CD4-positive, alpha-beta memory T cell (primary cell): ENCODE measurements at regions not wholly inside any gene's neighbourhood (a gene's known extent, or its start where the extent isn't known, plus 50 kb on each side); places are given as distances from the start of the nearest gene placed in this dataset.

Experiments used
- CTCF ChIA-PET: fragments of 350-600 bp; sonication (Branson Sonifier 250); formaldehyde crosslinking; loops from one replicate; lab custom pipeline; 2021; ENCODE audit warnings: inconsistent platforms; ENCODE audit not compliant: partially characterized antibody; lab: Charles Lee
- POLR2A ChIA-PET: fragments of 350-600 bp; sonication (Branson Sonifier 250); formaldehyde crosslinking; loops from one replicate; lab custom pipeline; 2021; ENCODE audit not compliant: partially characterized antibody; lab: Charles Lee
- DNase-seq, 5 donors: peaks; one replicate each; pipeline versions ENCODE4 v3.0.0 to v3.0.0-alpha.2; 2020 to 2022; ENCODE audit warnings: mixed read lengths in 1 of 5
- H3K27ac ChIP-seq: one replicate; pipeline ENCODE4 v1.7.0; 2013; ENCODE audit warnings: low read depth, low read length
- H3K27me3 ChIP-seq: 2 replicates; pipeline ENCODE4 v1.7.0; 2013; ENCODE audit warnings: mild to moderate bottlenecking, low read length, moderate library complexity; ENCODE audit not compliant: insufficient read depth
- H3K36me3 ChIP-seq: 2 replicates; pipeline ENCODE4 v1.7.0; 2013; ENCODE audit warnings: mild to moderate bottlenecking, low read length, moderate library complexity; ENCODE audit not compliant: insufficient read depth
- H3K4me1 ChIP-seq: 2 replicates; pipeline ENCODE4 v1.7.0; 2013; ENCODE audit warnings: mild to moderate bottlenecking, low read length, moderate library complexity; ENCODE audit not compliant: insufficient read depth
- H3K4me3 ChIP-seq, 2 donors: one replicate each; pipeline ENCODE4 v1.7.0; 2013; ENCODE audit warnings: low read length in 2 of 2, mild to moderate bottlenecking in 1 of 2
- H3K9me3 ChIP-seq, 2 donors: one replicate each; pipeline ENCODE4 v1.7.0; 2013; ENCODE audit warnings: low read length in 2 of 2, control low read depth in 1 of 2; ENCODE audit not compliant: control insufficient read depth in 1 of 2
- H3K27ac Mint-ChIP-seq, 7 donors: one replicate each; pipeline ENCODE4 v1.8.0; 2020 to 2021; ENCODE audit warnings: mixed read lengths in 7 of 7, mild to moderate bottlenecking in 6 of 7, inconsistent platforms in 3 of 7, moderate library complexity in 3 of 7
- H3K27me3 Mint-ChIP-seq, 2 donors: one replicate each; pipeline ENCODE4 v1.8.0; 2020 to 2021; ENCODE audit warnings: mixed read lengths in 2 of 2
- H3K36me3 Mint-ChIP-seq, 2 donors: one replicate each; pipeline ENCODE4 v1.8.0; 2020 to 2021; ENCODE audit warnings: mixed read lengths in 2 of 2, inconsistent platforms in 1 of 2, mild to moderate bottlenecking in 1 of 2
- H3K4me1 Mint-ChIP-seq, 4 donors: one replicate each; pipeline ENCODE4 v1.8.0; 2020 to 2021; ENCODE audit warnings: mixed read lengths in 4 of 4, mild to moderate bottlenecking in 1 of 4
- H3K4me3 Mint-ChIP-seq, 8 donors: one replicate each; pipeline ENCODE4 v1.8.0; 2020 to 2021; ENCODE audit warnings: mixed read lengths in 8 of 8, mild to moderate bottlenecking in 7 of 8, moderate library complexity in 6 of 8, inconsistent platforms in 3 of 8
- H3K9me3 Mint-ChIP-seq, 8 donors: one replicate each; pipeline ENCODE4 v1.8.0; 2020 to 2021; ENCODE audit warnings: mixed read lengths in 8 of 8, mild to moderate bottlenecking in 5 of 8, inconsistent platforms in 3 of 8, moderate library complexity in 1 of 8
- intact Hi-C: fragments of 100-400 bp; cut with micrococcal nuclease; formaldehyde crosslinking; loops from one replicate; pipeline ENCODE4 v1.15.1; 2023

DNA sequence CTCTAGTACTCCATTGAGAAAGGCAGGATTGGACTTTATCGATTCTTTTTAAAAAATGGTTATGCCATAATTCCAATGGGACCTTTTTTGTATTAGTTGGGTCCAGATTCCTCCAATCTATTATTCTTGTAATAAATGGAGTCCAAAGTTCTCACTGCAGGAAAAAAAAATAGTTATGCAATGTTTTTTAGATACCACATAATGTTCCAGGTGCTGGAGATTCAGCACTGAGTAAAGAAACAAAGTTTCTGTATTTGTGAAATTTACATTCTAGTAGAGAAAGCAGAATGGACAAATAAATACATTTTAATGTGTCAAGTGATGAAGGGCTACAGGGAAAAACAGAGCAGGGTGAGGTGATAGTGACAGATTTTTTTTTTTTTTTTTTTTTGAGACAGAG lies 78.5 kb upstream of the MYCN start:
- DNase-seq: no peak
- Histone ChIP-seq H3K9me3 (no peaks in the 10 kb centered on the region), H3K27me3 (no peaks in the 10 kb centered on the region), H3K36me3 (no peaks in the 10 kb centered on the region), H3K27ac (no peak overlapping the region), H3K4me3 (no peak overlapping the region), H3K4me1 (no peaks in the 10 kb centered on the region)
- intact Hi-C loops: no loop called here
- peaks cover 0 to 5% (median 0%) of the 10 kb centered on the region in 8 donors for H3K9me3 Mint-ChIP-seq
- ChIA-PET CTCF (no interaction called here), POLR2A (no interaction called here)
- no peaks in the 10 kb centered on the region for H3K4me1 Mint-ChIP-seq
- H3K27me3 Mint-ChIP-seq: peaks cover 3 to 5% of the 10 kb centered on the region in 2 donors
- no peak overlapping the region for H3K27ac Mint-ChIP-seq
- no peaks in the 10 kb centered on the region for H3K36me3 Mint-ChIP-seq
- no peak overlapping the region for H3K4me3 Mint-ChIP-seq

DNA sequence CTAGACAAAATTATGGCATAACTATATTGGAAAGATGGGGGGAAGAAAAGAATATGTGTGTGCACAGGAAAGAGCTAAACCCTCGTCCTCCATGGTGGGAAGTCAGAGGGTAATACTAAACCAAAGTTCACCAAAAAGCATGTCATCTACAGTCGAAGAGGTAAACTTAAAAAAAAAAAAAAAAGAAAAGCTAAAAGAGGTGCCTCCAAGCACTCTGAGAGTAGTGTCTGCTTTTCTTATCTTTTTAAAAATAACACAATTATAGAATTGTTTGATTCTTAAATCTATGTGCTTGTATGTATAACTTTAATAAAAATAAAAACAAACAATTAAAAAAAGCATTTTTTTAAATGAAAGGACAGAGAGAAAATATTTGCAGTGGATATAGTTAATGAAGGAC lies 77.3 kb upstream of the MYCN start:
- Mint-ChIP-seq H3K4me3 (no peak overlapping the region), H3K27me3 (peaks cover 0 to 2% of the 10 kb centered on the region in 2 donors), H3K4me1 (no peaks in the 10 kb centered on the region), H3K27ac (no peak overlapping the region), H3K36me3 (no peaks in the 10 kb centered on the region), H3K9me3 (peaks cover 0 to 6% (median 0%) of the 10 kb centered on the region in 8 donors)
- intact Hi-C loops: no loop called here
- Histone ChIP-seq H3K4me1 (no peaks in the 10 kb centered on the region), H3K4me3 (no peak overlapping the region), H3K9me3 (no peaks in the 10 kb centered on the region), H3K27me3 (no peaks in the 10 kb centered on the region), H3K36me3 (no peaks in the 10 kb centered on the region), H3K27ac (no peak overlapping the region)
- POLR2A ChIA-PET: no interaction called here
- CTCF ChIA-PET: no interaction called here
- no peak for DNase-seq

DNA sequence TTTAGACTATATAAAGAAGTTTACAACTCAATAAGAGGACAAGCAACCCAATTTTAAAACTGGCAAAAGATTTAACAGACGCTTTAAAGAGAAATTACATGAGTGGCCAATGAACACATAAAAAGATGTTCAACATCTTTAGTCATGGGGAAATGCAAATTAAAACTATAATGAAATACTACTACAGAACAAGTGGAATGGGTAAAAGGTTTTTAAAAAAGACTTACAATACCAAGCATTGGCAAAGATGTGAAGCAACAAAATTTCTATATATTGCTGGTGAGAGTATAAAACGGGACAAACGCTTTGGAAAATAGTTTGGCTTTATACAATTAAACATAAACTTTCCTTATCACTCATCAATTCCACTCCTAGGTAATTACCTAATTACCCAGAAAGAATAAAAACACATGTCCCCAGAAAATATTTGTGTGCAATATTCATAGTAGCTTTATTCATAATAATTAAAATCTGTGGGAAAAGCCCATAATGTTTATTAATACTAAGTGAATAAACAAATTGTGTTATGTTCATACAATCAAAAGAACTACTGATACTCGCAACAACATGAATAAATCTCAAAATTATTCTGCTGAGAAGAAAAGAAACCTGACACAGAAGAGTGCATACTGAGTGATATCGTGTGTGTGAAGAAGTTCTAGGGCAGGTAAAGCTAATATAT lies 76.7 kb upstream of the MYCN start:
- ChIA-PET CTCF (no interaction called here), POLR2A (no interaction called here)
- H3K27me3 ChIP-seq: no peaks in the 10 kb centered on the region
- no peaks in the 10 kb centered on the region for H3K4me1 ChIP-seq
- intact Hi-C loops: no loop called here
- no peak overlapping the region for H3K4me3 Mint-ChIP-seq
- no peak overlapping the region for H3K27ac ChIP-seq
- H3K4me3 ChIP-seq: no peak overlapping the region
- H3K36me3 Mint-ChIP-seq: no peaks in the 10 kb centered on the region
- no peaks in the 10 kb centered on the region for H3K36me3 ChIP-seq
- no peaks in the 10 kb centered on the region for H3K9me3 ChIP-seq
- DNase-seq: no peak
- H3K27me3 Mint-ChIP-seq: peaks cover 0 to under 1% of the 10 kb centered on the region in 2 donors
- H3K4me1 Mint-ChIP-seq: no peaks in the 10 kb centered on the region
- H3K9me3 Mint-ChIP-seq: peaks cover 0 to 6% (median 0%) of the 10 kb centered on the region in 8 donors
- H3K27ac Mint-ChIP-seq: no peak overlapping the region

DNA sequence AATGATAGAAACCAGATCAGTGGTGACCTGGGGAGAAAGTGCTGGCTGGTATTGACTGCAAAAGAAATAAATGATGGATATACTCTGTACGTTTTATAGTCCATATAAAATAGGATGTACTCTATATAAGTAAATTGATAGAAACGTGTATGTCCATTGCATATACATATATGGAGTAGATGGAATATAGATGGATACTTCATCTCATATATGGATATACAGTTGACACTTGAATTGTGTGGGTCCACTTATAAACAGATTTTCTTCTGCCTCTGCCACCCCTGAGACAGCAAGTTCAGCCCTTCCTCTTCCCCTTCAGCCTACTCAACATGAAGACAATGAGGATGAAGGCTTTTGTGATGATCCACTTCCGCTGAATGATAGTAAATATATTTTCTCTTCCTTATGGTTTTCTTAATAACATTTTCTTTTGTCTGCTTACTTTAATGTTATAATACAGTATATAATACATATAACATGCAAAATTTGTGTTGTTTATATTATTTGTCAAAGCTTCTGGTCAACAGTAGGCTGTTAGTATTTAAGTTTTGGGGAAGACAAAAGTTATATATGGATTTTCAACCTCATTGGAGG lies 76.1 kb upstream of the MYCN start:
- ChIA-PET POLR2A (no interaction called here), CTCF (no interaction called here)
- Histone ChIP-seq H3K4me3 (no peak overlapping the region), H3K4me1 (no peaks in the 10 kb centered on the region), H3K36me3 (no peaks in the 10 kb centered on the region), H3K9me3 (no peaks in the 10 kb centered on the region), H3K27me3 (no peaks in the 10 kb centered on the region), H3K27ac (no peak overlapping the region)
- H3K36me3 Mint-ChIP-seq: no peaks in the 10 kb centered on the region
- no peak overlapping the region for H3K27ac Mint-ChIP-seq
- H3K9me3 Mint-ChIP-seq: peaks cover 0 to 8% (median 0%) of the 10 kb centered on the region in 8 donors
- no peaks in the 10 kb centered on the region for H3K27me3 Mint-ChIP-seq
- intact Hi-C loops: no loop called here
- H3K4me1 Mint-ChIP-seq: no peaks in the 10 kb centered on the region
- H3K4me3 Mint-ChIP-seq: no peak overlapping the region
- DNase-seq: no peak

DNA sequence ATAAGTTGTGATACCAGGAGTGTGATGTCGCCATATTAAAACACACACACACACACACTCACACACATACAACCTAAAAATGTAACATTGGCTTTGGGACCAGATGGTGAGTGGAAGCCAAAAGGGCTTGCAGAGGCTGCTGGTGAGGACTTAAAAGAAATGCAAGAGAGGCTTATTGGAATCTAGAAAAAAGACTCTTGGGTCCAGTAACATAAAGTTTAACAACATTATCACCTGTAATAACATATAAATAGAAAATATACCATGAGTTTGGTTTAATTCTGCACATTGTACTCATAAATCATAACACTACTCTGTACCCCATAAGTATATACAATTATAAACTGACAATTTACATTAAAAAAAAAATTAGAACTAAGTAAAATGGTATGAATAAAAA lies 74.4 kb upstream of the MYCN start:
- H3K27me3 ChIP-seq: no peaks in the 10 kb centered on the region
- Mint-ChIP-seq H3K4me1 (no peaks in the 10 kb centered on the region), H3K27ac (no peak overlapping the region), H3K4me3 (no peak overlapping the region), H3K36me3 (no peaks in the 10 kb centered on the region), H3K27me3 (no peaks in the 10 kb centered on the region), H3K9me3 (peaks cover 0 to 14% (median 0%) of the 10 kb centered on the region in 8 donors)
- no peaks in the 10 kb centered on the region for H3K4me1 ChIP-seq
- no peak for DNase-seq
- POLR2A ChIA-PET: no interaction called here
- no peak overlapping the region for H3K27ac ChIP-seq
- intact Hi-C loops: no loop called here
- CTCF ChIA-PET: no interaction called here
- H3K4me3 ChIP-seq: no peak overlapping the region
- no peaks in the 10 kb centered on the region for H3K9me3 ChIP-seq
- H3K36me3 ChIP-seq: no peaks in the 10 kb centered on the region

DNA sequence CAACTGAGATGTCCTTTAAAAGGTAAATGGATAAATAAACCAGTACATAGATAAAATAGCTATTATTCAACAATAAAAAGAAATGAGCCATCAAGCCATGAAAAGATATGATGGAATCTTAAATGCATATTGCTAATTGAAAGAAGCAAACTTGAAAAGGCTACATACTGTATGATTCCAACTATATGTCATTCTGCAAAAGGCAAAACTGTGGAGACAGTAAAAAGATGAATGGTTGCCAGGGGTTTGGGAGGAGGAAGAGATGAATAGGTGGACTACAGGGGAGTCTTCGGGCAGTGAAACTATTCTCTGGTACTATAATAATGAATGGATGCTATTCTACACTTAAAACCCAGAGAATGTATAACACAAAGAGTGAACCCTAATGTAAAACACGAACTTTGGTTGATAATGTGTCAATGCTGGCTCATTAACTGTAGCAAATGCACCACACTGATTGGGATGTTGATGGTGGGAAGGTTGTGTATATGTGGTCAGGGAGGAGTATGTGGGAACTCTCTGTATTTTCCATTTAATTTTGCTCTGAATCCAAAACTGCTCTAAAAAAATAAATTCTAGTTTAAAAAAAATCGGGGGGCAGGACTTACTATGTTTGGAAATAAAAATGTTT lies 73.7 kb upstream of the MYCN start:
- intact Hi-C loops: no loop called here
- H3K4me1 ChIP-seq: no peaks in the 10 kb centered on the region
- no peak overlapping the region for H3K27ac ChIP-seq
- H3K27me3 ChIP-seq: no peaks in the 10 kb centered on the region
- Mint-ChIP-seq H3K27me3 (no peaks in the 10 kb centered on the region), H3K4me1 (no peaks in the 10 kb centered on the region), H3K36me3 (no peaks in the 10 kb centered on the region), H3K4me3 (no peak overlapping the region), H3K9me3 (peaks cover 0 to 14% (median 0%) of the 10 kb centered on the region in 8 donors), H3K27ac (no peak overlapping the region)
- CTCF ChIA-PET: no interaction called here
- POLR2A ChIA-PET: no interaction called here
- no peak overlapping the region for H3K4me3 ChIP-seq
- H3K36me3 ChIP-seq: no peaks in the 10 kb centered on the region
- no peaks in the 10 kb centered on the region for H3K9me3 ChIP-seq
- DNase-seq: no peak

DNA sequence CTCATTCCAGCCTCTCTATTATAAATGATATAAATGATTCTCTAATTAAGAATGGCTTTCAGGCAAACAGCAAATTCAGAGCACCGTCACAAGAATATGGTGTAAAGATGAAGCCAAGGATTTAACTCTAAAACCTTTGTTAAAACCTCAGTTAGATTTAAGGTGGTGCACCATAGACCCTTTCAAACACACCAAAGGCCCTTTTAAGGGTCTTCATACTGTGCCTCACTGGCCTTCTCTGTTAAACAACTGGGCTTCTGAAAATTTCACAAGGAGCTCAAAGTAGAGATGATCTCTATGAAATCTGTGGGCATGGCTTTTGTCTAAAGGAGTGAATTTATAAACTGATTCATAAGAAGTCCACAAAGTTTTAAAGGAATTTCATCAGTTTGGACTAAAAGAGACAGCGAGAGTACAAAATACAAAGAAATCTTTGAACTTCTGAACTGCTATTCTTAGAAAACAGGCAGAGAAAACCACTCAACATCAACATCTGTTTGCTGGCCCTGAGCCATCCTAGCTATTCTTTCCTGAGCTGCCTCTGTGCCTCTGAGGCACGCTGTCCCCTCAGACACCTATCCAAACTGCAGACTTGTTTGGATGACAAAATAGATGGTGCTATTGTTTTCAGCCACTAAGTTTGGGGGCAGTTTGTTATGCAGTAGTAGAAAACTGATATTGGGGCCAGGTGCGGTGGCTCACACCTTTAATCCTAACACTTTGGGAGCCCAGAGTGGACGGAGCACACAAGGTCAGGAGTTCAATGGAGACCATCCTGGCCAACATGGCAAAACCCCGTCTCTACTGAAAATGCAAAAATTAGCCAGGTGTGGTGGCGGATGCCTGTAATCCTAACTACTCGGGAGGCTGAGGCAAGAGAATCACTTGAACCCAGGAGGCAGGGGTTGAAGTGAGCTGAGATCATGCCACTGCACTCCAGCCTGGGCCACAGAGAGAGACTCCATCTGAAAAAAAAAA lies 72.9 kb upstream of the MYCN start:
- Mint-ChIP-seq H3K27ac (no peak overlapping the region), H3K9me3 (peaks cover 0 to 21% (median 0%) of the 10 kb centered on the region in 8 donors), H3K36me3 (no peaks in the 10 kb centered on the region), H3K4me3 (no peak overlapping the region), H3K4me1 (no peaks in the 10 kb centered on the region), H3K27me3 (peaks cover 0 to under 1% of the 10 kb centered on the region in 2 donors)
- CTCF ChIA-PET: no interaction called here
- POLR2A ChIA-PET: no interaction called here
- intact Hi-C loops: no loop called here
- Histone ChIP-seq H3K27me3 (no peaks in the 10 kb centered on the region), H3K9me3 (no peaks in the 10 kb centered on the region), H3K4me3 (no peak overlapping the region), H3K27ac (no peak overlapping the region), H3K36me3 (no peaks in the 10 kb centered on the region), H3K4me1 (no peaks in the 10 kb centered on the region)
- DNase-seq: no peak
